Keratinocyte (primary cell): ENCODE measurements at regions not wholly inside any gene's neighbourhood (a gene's known extent, or its start where the extent isn't known, plus 50 kb on each side); places are given as distances from the start of the nearest gene placed in this dataset.

Experiments
- EZH2 ChIP-seq: IDR thresholded peaks from one replicate; pipeline ENCODE4 v1.6.1; 2012; ENCODE audit warnings: inconsistent platforms, mild to moderate bottlenecking, low read length, moderate library complexity
- TF ChIP-seq, protein P1 (sequence below), 3 experiments: IDR thresholded peaks in 1 of 3; conservative IDR thresholded peaks in 1 of 3; optimal IDR thresholded peaks in 1 of 3; 2 replicates in 2 of 3; 3 replicates in 1 of 3; pipeline versions ENCODE3 to v1.5.1; 2011; ENCODE audit warnings: low read length in 3 of 3, mild to moderate bottlenecking in 3 of 3, moderate library complexity in 2 of 3, control low read depth in 1 of 3, inconsistent platforms in 1 of 3; ENCODE audit not compliant: insufficient read depth in 2 of 3; ENCODE audit errors: extremely low read depth in 1 of 3

DNA sequence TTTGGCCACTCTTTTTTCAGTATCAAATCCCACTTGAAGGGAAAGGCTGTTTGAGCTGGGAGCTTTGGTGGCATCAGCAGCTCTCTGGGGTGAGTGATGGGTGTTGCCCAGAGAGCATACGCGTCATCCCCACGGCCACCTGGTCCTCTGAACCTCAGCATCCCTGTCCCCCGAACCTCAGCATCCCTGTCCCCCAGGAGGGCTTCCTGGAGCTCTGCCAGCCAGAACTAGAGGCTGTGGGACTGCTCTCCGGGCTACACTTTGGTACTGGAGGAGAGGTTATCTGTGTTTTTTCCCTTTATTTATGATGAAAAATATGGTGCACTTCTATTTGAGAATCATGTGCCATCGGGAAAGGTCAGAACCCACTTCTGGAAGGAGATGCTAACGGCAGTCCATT lies 131.5 kb upstream of the RTL1 start:
- TF ChIP-seq, protein P1, sequence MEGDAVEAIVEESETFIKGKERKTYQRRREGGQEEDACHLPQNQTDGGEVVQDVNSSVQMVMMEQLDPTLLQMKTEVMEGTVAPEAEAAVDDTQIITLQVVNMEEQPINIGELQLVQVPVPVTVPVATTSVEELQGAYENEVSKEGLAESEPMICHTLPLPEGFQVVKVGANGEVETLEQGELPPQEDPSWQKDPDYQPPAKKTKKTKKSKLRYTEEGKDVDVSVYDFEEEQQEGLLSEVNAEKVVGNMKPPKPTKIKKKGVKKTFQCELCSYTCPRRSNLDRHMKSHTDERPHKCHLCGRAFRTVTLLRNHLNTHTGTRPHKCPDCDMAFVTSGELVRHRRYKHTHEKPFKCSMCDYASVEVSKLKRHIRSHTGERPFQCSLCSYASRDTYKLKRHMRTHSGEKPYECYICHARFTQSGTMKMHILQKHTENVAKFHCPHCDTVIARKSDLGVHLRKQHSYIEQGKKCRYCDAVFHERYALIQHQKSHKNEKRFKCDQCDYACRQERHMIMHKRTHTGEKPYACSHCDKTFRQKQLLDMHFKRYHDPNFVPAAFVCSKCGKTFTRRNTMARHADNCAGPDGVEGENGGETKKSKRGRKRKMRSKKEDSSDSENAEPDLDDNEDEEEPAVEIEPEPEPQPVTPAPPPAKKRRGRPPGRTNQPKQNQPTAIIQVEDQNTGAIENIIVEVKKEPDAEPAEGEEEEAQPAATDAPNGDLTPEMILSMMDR (optimal IDR thresholded peaks at IDR 0.05 in 1 of 3, IDR thresholded peaks at IDR 0.05 in 1 of 3, conservative IDR thresholded peaks at IDR 0.05 in 1 of 3; ENCODE audit: extremely low read depth in 1 of 3, insufficient read depth in 2 of 3, low read length in 3 of 3): no peak
- no peak for TF ChIP-seq EZH2
